ENCODE measurements at regions not wholly inside any gene's neighbourhood (a gene's known extent, or its start where the extent isn't known, plus 50 kb on each side); places are given as distances from the start of the nearest gene placed in this dataset.

- no peak for DNase-seq
Measured at GRCh38 chr10:123462246-123462645, 203.9 kb upstream of the GPR26 start.

- DNase-seq, result no peak
Measured at GRCh38 chr10:123462756-123463155, 203.4 kb upstream of the GPR26 start.

GRCh38 chr10:123463181-123463580, 203.0 kb upstream of the GPR26 start:
- no peak for DNase-seq

- DNase-seq, result no peak
Measured at GRCh38 chr10:123463698-123464097, 202.5 kb upstream of the GPR26 start.

GRCh38 chr10:123464430-123465323, 201.5 kb upstream of the GPR26 start:
- no peak for DNase-seq

- DNase-seq, result no peak
Measured at GRCh38 chr10:123470336-123470921, 195.7 kb upstream of the GPR26 start.

GRCh38 chr10:123471811-123472210, 194.3 kb upstream of the GPR26 start:
- no peak for DNase-seq

GRCh38 chr10:123472606-123473005, 193.5 kb upstream of the GPR26 start:
- DNase-seq, result no peak

- no peak for DNase-seq
Measured at GRCh38 chr10:123474700-123475099, 191.5 kb upstream of the GPR26 start.

GRCh38 chr10:123475466-123475865, 190.7 kb upstream of the GPR26 start:
- no peak for DNase-seq

- DNase-seq, result no peak
Measured at GRCh38 chr10:123478116-123478515, 188.0 kb upstream of the GPR26 start.

- DNase-seq, result no peak
Measured at GRCh38 chr10:123479640-123480039, 186.5 kb upstream of the GPR26 start.

GRCh38 chr10:123480344-123480743, 185.8 kb upstream of the GPR26 start:
- no peak for DNase-seq

- no peak for DNase-seq
Measured at GRCh38 chr10:123480845-123481244, 185.3 kb upstream of the GPR26 start.

- no peak for DNase-seq
Measured at GRCh38 chr10:123484722-123485121, 181.4 kb upstream of the GPR26 start.

GRCh38 chr10:123485341-123485960, 180.7 kb upstream of the GPR26 start:
- DNase-seq, result no peak

GRCh38 chr10:123488436-123488835, 177.7 kb upstream of the GPR26 start:
- no peak for DNase-seq

GRCh38 chr10:123491364-123491763, 174.8 kb upstream of the GPR26 start:
- DNase-seq, result no peak

- no peak for DNase-seq
Measured at GRCh38 chr10:123492016-123492415, 174.1 kb upstream of the GPR26 start.

GRCh38 chr10:123494301-123494808, 171.8 kb upstream of the GPR26 start:
- no peak for DNase-seq

GRCh38 chr10:123496375-123496774, 169.8 kb upstream of the GPR26 start:
- DNase-seq, result no peak

GRCh38 chr10:123496996-123497660, 169.0 kb upstream of the GPR26 start:
- no peak for DNase-seq

- DNase-seq, result no peak
Measured at GRCh38 chr10:123500110-123500509, 166.0 kb upstream of the GPR26 start.

Data from activated CD4-positive, alpha-beta T cell treated with anti-CD3 and anti-CD28 coated beads, Interleukin-2, amount 50 U/mL, for 4 hours (primary cell).